B cell (primary cell): ENCODE measurements at regions not wholly inside any gene's neighbourhood (a gene's known extent, or its start where the extent isn't known, plus 50 kb on each side); places are given as distances from the start of the nearest gene placed in this dataset.

ENCODE experiments used
- ATAC-seq: fragments of 200-7000 bp; cut with Tn5 transposase; one replicate; pipeline ENCODE4 v1.10.0; 2021; ENCODE audit warnings: low read depth, mild to moderate bottlenecking, moderate number of reproducible peaks, moderate library complexity
- CTCF ChIA-PET: fragments of 350-600 bp; sonication (Branson Sonifier 250); formaldehyde crosslinking; loops from one replicate; lab custom pipeline; 2021; ENCODE audit warnings: antibody characterized with exemption, inconsistent platforms; lab: Charles Lee
- POLR2A ChIA-PET: fragments of 350-600 bp; sonication (Branson Sonifier 250); formaldehyde crosslinking; loops from one replicate; lab custom pipeline; 2021; ENCODE audit warnings: antibody characterized with exemption; lab: Charles Lee
- DNase-seq: peaks from one replicate; pipeline ENCODE4 v3.0.0; 2013
- H2AFZ ChIP-seq: 2 replicates; pipeline ENCODE4 v1.6.1; 2012; ENCODE audit warnings: mild to moderate bottlenecking, low read depth, low read length; ENCODE audit not compliant: insufficient read depth, poor library complexity, severe bottlenecking
- H3K27ac ChIP-seq, 2 donors: 1 replicate in 1 of 2; 2 replicates in 1 of 2; pipeline ENCODE4 v1.5.1; 2012 to 2013; ENCODE audit warnings: low read length in 2 of 2, mild to moderate bottlenecking in 2 of 2, moderate library complexity in 1 of 2
- H3K27me3 ChIP-seq, 4 experiments: fragments of 200-600 bp in 1 of 4; sonication (generic) in 1 of 4; replicated peaks in 1 of 4; 1 replicate in 2 of 4; 2 replicates in 2 of 4; pipeline versions ENCODE4 v1.6.1 to v1.7.0; 2013 to 2016; ENCODE audit warnings: low read length in 3 of 4, mild to moderate bottlenecking in 2 of 4, mixed read lengths in 1 of 4, moderate library complexity in 1 of 4; ENCODE audit not compliant: insufficient read depth in 4 of 4, control insufficient read depth in 3 of 4; ENCODE audit errors: control extremely low read depth in 1 of 4
- H3K36me3 ChIP-seq, 2 experiments: replicated peaks in 1 of 2; 1 replicate in 1 of 2; 2 replicates in 1 of 2; pipeline versions ENCODE4 v1.6.1 to v1.7.1; 2013; ENCODE audit warnings: low read length in 1 of 2; ENCODE audit not compliant: insufficient read depth in 2 of 2, control insufficient read depth in 1 of 2; ENCODE audit errors: control extremely low read depth in 1 of 2, extremely low read depth in 1 of 2
- H3K4me1 ChIP-seq, 2 donors: fragments of 200-600 bp in 1 of 2; sonication (generic) in 1 of 2; 1 replicate in 1 of 2; 2 replicates in 1 of 2; pipeline versions ENCODE4 v1.5.1 to v1.6.1; 2013 to 2017; ENCODE audit warnings: low read length in 2 of 2; ENCODE audit not compliant: control insufficient read depth in 2 of 2, insufficient read depth in 2 of 2
- H3K4me2 ChIP-seq: replicated peaks from 2 replicates; pipeline ENCODE3; 2012; ENCODE audit warnings: mild to moderate bottlenecking, low read depth, low read length; ENCODE audit not compliant: poor library complexity, severe bottlenecking
- H3K4me3 ChIP-seq, 5 experiments: fragments of 200-600 bp in 1 of 5; sonication (generic) in 1 of 5; 1 replicate in 3 of 5; 2 replicates in 2 of 5; pipeline versions ENCODE4 v1.5.1 to v1.7.0; 2011 to 2016; ENCODE audit warnings: low read length in 4 of 5, mild to moderate bottlenecking in 4 of 5, low read depth in 2 of 5, control low read depth in 1 of 5, moderate library complexity in 1 of 5; ENCODE audit not compliant: insufficient read depth in 1 of 5; ENCODE audit errors: control extremely low read depth in 1 of 5, extremely low read depth in 1 of 5
- H3K79me2 ChIP-seq: fragments of 200-600 bp; sonication (generic); one replicate; pipeline ENCODE4 v1.6.0; 2016; ENCODE audit warnings: low read length; ENCODE audit not compliant: control insufficient read depth, insufficient read depth
- H3K9ac ChIP-seq: fragments of 200-600 bp; sonication (generic); 2 replicates; pipeline ENCODE4 v1.6.1; 2017; ENCODE audit warnings: mild to moderate bottlenecking, low read length, moderate library complexity
- H3K9me3 ChIP-seq, 3 donors: one replicate each; pipeline versions ENCODE4 v1.6.1 to v1.7.1; 2013; ENCODE audit warnings: low read length in 2 of 3; ENCODE audit not compliant: control insufficient read depth in 2 of 3, insufficient read depth in 1 of 3; ENCODE audit errors: control extremely low read depth in 1 of 3
- H4K20me1 ChIP-seq: 2 replicates; pipeline ENCODE4 v1.6.0; 2012; ENCODE audit warnings: mild to moderate bottlenecking, low read length; ENCODE audit not compliant: insufficient read depth, control insufficient read depth, poor library complexity, severe bottlenecking
- H3K27ac Mint-ChIP-seq: one replicate; pipeline ENCODE4 v1.8.0; 2021; ENCODE audit warnings: mixed read lengths
- H3K27me3 Mint-ChIP-seq: one replicate; pipeline ENCODE4 v1.8.0; 2021; ENCODE audit warnings: mixed read lengths
- H3K4me1 Mint-ChIP-seq: one replicate; pipeline ENCODE4 v1.8.0; 2021; ENCODE audit warnings: mixed read lengths
- H3K4me3 Mint-ChIP-seq: one replicate; pipeline ENCODE4 v1.8.0; 2021; ENCODE audit warnings: mixed read lengths
- H3K9me3 Mint-ChIP-seq: one replicate; pipeline ENCODE4 v1.8.0; 2022; ENCODE audit warnings: mixed read lengths; ENCODE audit not compliant: insufficient read depth
- EZH2 ChIP-seq: IDR thresholded peaks from 2 replicates; pipeline ENCODE4 v1.6.1; 2012; ENCODE audit warnings: borderline replicate concordance, low read depth, mild to moderate bottlenecking, moderate library complexity, low read length; ENCODE audit not compliant: insufficient read depth, poor library complexity, severe bottlenecking
- WGBS: methylation state at CpG from one replicate; pipeline ENCODE4 v1.1.5; 2013; ENCODE audit warnings: missing lambda C conversion rate; ENCODE audit not compliant: insufficient coverage; 5-methylcytosine and 5-hydroxymethylcytosine counted together
- intact Hi-C: fragments of 100-400 bp; cut with micrococcal nuclease; formaldehyde crosslinking; loops from one replicate; pipeline ENCODE4 v1.10.0; 2022
- TF ChIP-seq, protein P1 (sequence below): fragments of 200-600 bp; IDR thresholded peaks from one replicate; pipeline ENCODE4 v1.8.0; 2022; ENCODE audit warnings: antibody characterized with exemption, mild to moderate bottlenecking

DNA sequence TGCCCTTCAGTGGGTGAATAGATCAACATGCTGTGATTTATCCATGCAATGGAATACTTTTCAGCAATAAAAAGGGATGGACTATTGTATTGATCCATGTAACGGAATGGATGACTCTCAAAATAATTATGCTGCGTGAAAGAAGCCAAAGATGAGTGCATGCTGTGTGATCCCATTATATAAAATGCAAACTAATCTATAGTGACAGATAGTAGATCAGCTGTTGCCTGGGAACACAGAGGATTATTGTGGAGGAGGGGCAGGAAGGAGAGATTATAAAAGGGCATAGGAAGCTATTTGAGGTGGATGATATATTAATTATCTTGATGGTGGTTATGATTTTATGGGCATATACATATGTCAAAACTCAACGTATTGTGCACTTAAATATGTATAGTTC is 55.5 kb upstream of the ADAM23 start:
- H3K27me3 Mint-ChIP-seq = no peaks in the 10 kb centered on the region
- no CpG with 5 or more reads among the region's 3 CpGs for WGBS
- Histone ChIP-seq H3K36me3 (no peaks in the 10 kb centered on the region), H3K4me2 (no peak overlapping the region), H3K27ac (no peak overlapping the region), H3K9me3 (peaks cover 3 to 12% (median 5%) of the 10 kb centered on the region in 3 donors), H3K79me2 (no peaks in the 10 kb centered on the region), H3K9ac (no peak overlapping the region), H4K20me1 (no peaks in the 10 kb centered on the region), H3K4me1 (no peaks in the 10 kb centered on the region), H3K27me3 (no peaks in the 10 kb centered on the region), H2AFZ (no peak overlapping the region), H3K4me3 (no peak overlapping the region)
- intact Hi-C loops = no loop called here
- H3K9me3 Mint-ChIP-seq = peaks cover 2% of the 10 kb centered on the region
- ATAC-seq (no peak), DNase-seq (no peak)
- CTCF ChIA-PET = no interaction called here
- no peaks in the 10 kb centered on the region for H3K4me1 Mint-ChIP-seq
- H3K4me3 Mint-ChIP-seq = no peak overlapping the region
- TF ChIP-seq, protein P1, sequence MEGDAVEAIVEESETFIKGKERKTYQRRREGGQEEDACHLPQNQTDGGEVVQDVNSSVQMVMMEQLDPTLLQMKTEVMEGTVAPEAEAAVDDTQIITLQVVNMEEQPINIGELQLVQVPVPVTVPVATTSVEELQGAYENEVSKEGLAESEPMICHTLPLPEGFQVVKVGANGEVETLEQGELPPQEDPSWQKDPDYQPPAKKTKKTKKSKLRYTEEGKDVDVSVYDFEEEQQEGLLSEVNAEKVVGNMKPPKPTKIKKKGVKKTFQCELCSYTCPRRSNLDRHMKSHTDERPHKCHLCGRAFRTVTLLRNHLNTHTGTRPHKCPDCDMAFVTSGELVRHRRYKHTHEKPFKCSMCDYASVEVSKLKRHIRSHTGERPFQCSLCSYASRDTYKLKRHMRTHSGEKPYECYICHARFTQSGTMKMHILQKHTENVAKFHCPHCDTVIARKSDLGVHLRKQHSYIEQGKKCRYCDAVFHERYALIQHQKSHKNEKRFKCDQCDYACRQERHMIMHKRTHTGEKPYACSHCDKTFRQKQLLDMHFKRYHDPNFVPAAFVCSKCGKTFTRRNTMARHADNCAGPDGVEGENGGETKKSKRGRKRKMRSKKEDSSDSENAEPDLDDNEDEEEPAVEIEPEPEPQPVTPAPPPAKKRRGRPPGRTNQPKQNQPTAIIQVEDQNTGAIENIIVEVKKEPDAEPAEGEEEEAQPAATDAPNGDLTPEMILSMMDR = no peak
- no peak for TF ChIP-seq EZH2
- no peak overlapping the region for H3K27ac Mint-ChIP-seq
- POLR2A ChIA-PET = no interaction called here

DNA sequence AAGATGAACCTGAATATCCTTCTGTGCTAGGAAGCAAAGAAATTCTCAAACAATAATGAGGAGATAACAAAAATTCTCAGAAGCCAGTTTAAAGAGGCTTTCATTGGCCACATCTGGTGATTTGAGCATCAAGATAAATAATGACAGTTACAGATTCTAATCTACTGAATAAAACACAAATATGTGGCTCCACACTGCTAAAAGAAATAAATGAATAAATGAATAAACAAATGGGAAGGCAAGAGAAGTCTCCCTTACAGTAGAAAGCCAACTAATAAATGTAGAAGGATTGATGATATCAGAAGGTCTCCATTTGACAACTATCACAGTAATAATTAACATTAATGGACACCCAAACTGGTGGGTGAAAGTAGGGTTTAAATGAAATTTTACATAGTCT is 54.6 kb upstream of the ADAM23 start:
- H3K27me3 Mint-ChIP-seq = no peaks in the 10 kb centered on the region
- DNase-seq (no peak), ATAC-seq (no peak)
- Histone ChIP-seq H3K27ac (no peak overlapping the region), H2AFZ (no peak overlapping the region), H3K9ac (no peak overlapping the region), H3K79me2 (no peaks in the 10 kb centered on the region), H3K27me3 (no peaks in the 10 kb centered on the region), H3K4me2 (no peak overlapping the region), H4K20me1 (no peaks in the 10 kb centered on the region), H3K36me3 (no peaks in the 10 kb centered on the region), H3K4me1 (no peaks in the 10 kb centered on the region), H3K4me3 (no peak overlapping the region), H3K9me3 (peaks cover under 1 to 12% (median 3%) of the 10 kb centered on the region in 3 donors)
- no peaks in the 10 kb centered on the region for H3K4me1 Mint-ChIP-seq
- intact Hi-C loops = no loop called here
- H3K9me3 Mint-ChIP-seq = peaks cover 2% of the 10 kb centered on the region
- ChIA-PET CTCF (no interaction called here), POLR2A (no interaction called here)
- H3K27ac Mint-ChIP-seq = no peak overlapping the region
- H3K4me3 Mint-ChIP-seq = no peak overlapping the region
- no peak for TF ChIP-seq EZH2
- TF ChIP-seq, protein P1 = no peak
